SU-DHL-6 (cell line): ENCODE measurements at regions not wholly inside any gene's neighbourhood (a gene's known extent, or its start where the extent isn't known, plus 50 kb on each side); places are given as distances from the start of the nearest gene placed in this dataset.

Experiments
- EZH2phosphoT487 ChIP-seq: fragments of 200-600 bp; sonication (generic), shearing (Covaris generic); conservative IDR thresholded peaks from 2 replicates; pipeline ENCODE4 v1.6.1; 2018; ENCODE audit warnings: mild to moderate bottlenecking, antibody characterized with exemption, low read length, moderate library complexity, mixed read lengths
- TF ChIP-seq, protein P1 (sequence below): fragments of 200-600 bp; sonication (generic); IDR thresholded peaks from one replicate; pipeline ENCODE4 v1.5.1; 2017; ENCODE audit warnings: antibody characterized with exemption, mild to moderate bottlenecking, low read length, moderate library complexity; ENCODE audit not compliant: insufficient read depth, poor library complexity, severe bottlenecking

- TF ChIP-seq, protein P1, sequence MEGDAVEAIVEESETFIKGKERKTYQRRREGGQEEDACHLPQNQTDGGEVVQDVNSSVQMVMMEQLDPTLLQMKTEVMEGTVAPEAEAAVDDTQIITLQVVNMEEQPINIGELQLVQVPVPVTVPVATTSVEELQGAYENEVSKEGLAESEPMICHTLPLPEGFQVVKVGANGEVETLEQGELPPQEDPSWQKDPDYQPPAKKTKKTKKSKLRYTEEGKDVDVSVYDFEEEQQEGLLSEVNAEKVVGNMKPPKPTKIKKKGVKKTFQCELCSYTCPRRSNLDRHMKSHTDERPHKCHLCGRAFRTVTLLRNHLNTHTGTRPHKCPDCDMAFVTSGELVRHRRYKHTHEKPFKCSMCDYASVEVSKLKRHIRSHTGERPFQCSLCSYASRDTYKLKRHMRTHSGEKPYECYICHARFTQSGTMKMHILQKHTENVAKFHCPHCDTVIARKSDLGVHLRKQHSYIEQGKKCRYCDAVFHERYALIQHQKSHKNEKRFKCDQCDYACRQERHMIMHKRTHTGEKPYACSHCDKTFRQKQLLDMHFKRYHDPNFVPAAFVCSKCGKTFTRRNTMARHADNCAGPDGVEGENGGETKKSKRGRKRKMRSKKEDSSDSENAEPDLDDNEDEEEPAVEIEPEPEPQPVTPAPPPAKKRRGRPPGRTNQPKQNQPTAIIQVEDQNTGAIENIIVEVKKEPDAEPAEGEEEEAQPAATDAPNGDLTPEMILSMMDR, result no peak
- no peak for TF ChIP-seq EZH2phosphoT487
Observed at GRCh38 chr3:69542089-69542804, 156.4 kb upstream of the FRMD4B start.
